ENCODE measurements at regions not wholly inside any gene's neighbourhood (a gene's known extent, or its start where the extent isn't known, plus 50 kb on each side); places are given as distances from the start of the nearest gene placed in this dataset.

- H2AFZ ChIP-seq (ENCODE audit: insufficient read depth, low read depth, low read length, poor library complexity, severe bottlenecking) = no peak overlapping the region
- H3K4me1 ChIP-seq (ENCODE audit: control insufficient read depth in 2 of 2, insufficient read depth in 2 of 2, low read length in 2 of 2) = no peaks in the 10 kb centered on the region
- no peak overlapping the region for H3K4me2 ChIP-seq (replicated peaks; ENCODE audit: low read depth, low read length, poor library complexity, severe bottlenecking)
- no peak for DNase-seq
- H3K9ac ChIP-seq (ENCODE audit: low read length) = no peak overlapping the region
- Mint-ChIP-seq H3K27me3 (no peaks in the 10 kb centered on the region), H3K9me3 (ENCODE audit: insufficient read depth) (no peaks in the 10 kb centered on the region), H3K4me1 (no peaks in the 10 kb centered on the region), H3K27ac (no peak overlapping the region), H3K4me3 (no peak overlapping the region)
- H4K20me1 ChIP-seq (ENCODE audit: control insufficient read depth, insufficient read depth, low read length, poor library complexity, severe bottlenecking) = no peaks in the 10 kb centered on the region
- ChIA-PET CTCF (no interaction called here), POLR2A (no interaction called here)
- no peak overlapping the region for H3K27ac ChIP-seq (ENCODE audit: low read length in 2 of 2)
- H3K9me3 ChIP-seq (ENCODE audit: control extremely low read depth in 1 of 3, control insufficient read depth in 2 of 3, insufficient read depth in 1 of 3, low read length in 2 of 3) = no peaks in the 10 kb centered on the region
- intact Hi-C loops (cut with micrococcal nuclease) = no loop called here
- TF ChIP-seq EZH2 (IDR thresholded peaks at IDR 0.05; ENCODE audit: borderline replicate concordance, insufficient read depth, low read depth, low read length, poor library complexity, severe bottlenecking) (no peak), CTCF (IDR thresholded peaks at IDR 0.05) (no peak)
- no CpG with 5 or more reads among the region's 4 CpGs for WGBS (ENCODE audit: insufficient coverage)
- H3K27me3 ChIP-seq (replicated peaks in 1 of 4; ENCODE audit: control extremely low read depth in 1 of 4, control insufficient read depth in 3 of 4, insufficient read depth in 4 of 4, low read length in 3 of 4) = no peaks in the 10 kb centered on the region
- H3K36me3 ChIP-seq (replicated peaks in 1 of 2; ENCODE audit: control extremely low read depth in 1 of 2, control insufficient read depth in 1 of 2, extremely low read depth in 1 of 2, insufficient read depth in 2 of 2, low read length in 1 of 2) = no peaks in the 10 kb centered on the region
- no peaks in the 10 kb centered on the region for H3K79me2 ChIP-seq (ENCODE audit: control insufficient read depth, insufficient read depth, low read length)
- ATAC-seq (ENCODE audit: low read depth) = no peak
- H3K4me3 ChIP-seq (ENCODE audit: control extremely low read depth in 1 of 5, extremely low read depth in 1 of 5, insufficient read depth in 1 of 5, low read depth in 2 of 5, low read length in 4 of 5) = no peak overlapping the region
Measured at GRCh38 chr6:21740376-21741124, 147.0 kb downstream of the SOX4 start.

- intact Hi-C loops (cut with micrococcal nuclease) = no loop called here
- H3K27me3 ChIP-seq (replicated peaks in 1 of 4; ENCODE audit: control extremely low read depth in 1 of 4, control insufficient read depth in 3 of 4, insufficient read depth in 4 of 4, low read length in 3 of 4) = no peaks in the 10 kb centered on the region
- TF ChIP-seq EZH2 (IDR thresholded peaks at IDR 0.05; ENCODE audit: borderline replicate concordance, insufficient read depth, low read depth, low read length, poor library complexity, severe bottlenecking) (no peak), CTCF (IDR thresholded peaks at IDR 0.05) (no peak)
- H3K4me1 ChIP-seq (ENCODE audit: control insufficient read depth in 2 of 2, insufficient read depth in 2 of 2, low read length in 2 of 2) = no peaks in the 10 kb centered on the region
- no peaks in the 10 kb centered on the region for H3K79me2 ChIP-seq (ENCODE audit: control insufficient read depth, insufficient read depth, low read length)
- H3K4me3 ChIP-seq (ENCODE audit: control extremely low read depth in 1 of 5, extremely low read depth in 1 of 5, insufficient read depth in 1 of 5, low read depth in 2 of 5, low read length in 4 of 5) = no peak overlapping the region
- no peak overlapping the region for H3K27ac ChIP-seq (ENCODE audit: low read length in 2 of 2)
- no peak overlapping the region for H3K4me3 Mint-ChIP-seq
- no peaks in the 10 kb centered on the region for H3K27me3 Mint-ChIP-seq
- ChIA-PET CTCF (interaction anchor here (0.6 kb wide), 1 partner anchor 9 kb away, joined by 3 read pairs; no protein-coding TSS in a partner anchor), POLR2A (no interaction called here)
- H4K20me1 ChIP-seq (ENCODE audit: control insufficient read depth, insufficient read depth, low read length, poor library complexity, severe bottlenecking) = no peaks in the 10 kb centered on the region
- no peak overlapping the region for H3K27ac Mint-ChIP-seq
- H3K9me3 Mint-ChIP-seq (ENCODE audit: insufficient read depth) = no peaks in the 10 kb centered on the region
- no peak overlapping the region for H3K4me2 ChIP-seq (replicated peaks; ENCODE audit: low read depth, low read length, poor library complexity, severe bottlenecking)
- no peak overlapping the region for H3K9ac ChIP-seq (ENCODE audit: low read length)
- no peak overlapping the region for H2AFZ ChIP-seq (ENCODE audit: insufficient read depth, low read depth, low read length, poor library complexity, severe bottlenecking)
- no peaks in the 10 kb centered on the region for H3K36me3 ChIP-seq (replicated peaks in 1 of 2; ENCODE audit: control extremely low read depth in 1 of 2, control insufficient read depth in 1 of 2, extremely low read depth in 1 of 2, insufficient read depth in 2 of 2, low read length in 1 of 2)
- DNase-seq (no peak), ATAC-seq (ENCODE audit: low read depth) (no peak)
- H3K4me1 Mint-ChIP-seq = no peaks in the 10 kb centered on the region
- no CpG with 5 or more reads among the region's 6 CpGs for WGBS (ENCODE audit: insufficient coverage)
- no peaks in the 10 kb centered on the region for H3K9me3 ChIP-seq (ENCODE audit: control extremely low read depth in 1 of 3, control insufficient read depth in 2 of 3, insufficient read depth in 1 of 3, low read length in 2 of 3)
Measured at GRCh38 chr6:21741221-21742109, 147.9 kb downstream of the SOX4 start.

Measured in B cell (primary cell).